ENCODE measurements at regions not wholly inside any gene's neighbourhood (a gene's known extent, or its start where the extent isn't known, plus 50 kb on each side); places are given as distances from the start of the nearest gene placed in this dataset.
A peak's percentile ranks its signal among the peaks of the same experiment; 100 is the strongest.
"Not testable (repeated sequence)": the region's sequence is repeated elsewhere in the genome, so short reads cannot be mapped to it uniquely, and the experiment has no call there.

DNA sequence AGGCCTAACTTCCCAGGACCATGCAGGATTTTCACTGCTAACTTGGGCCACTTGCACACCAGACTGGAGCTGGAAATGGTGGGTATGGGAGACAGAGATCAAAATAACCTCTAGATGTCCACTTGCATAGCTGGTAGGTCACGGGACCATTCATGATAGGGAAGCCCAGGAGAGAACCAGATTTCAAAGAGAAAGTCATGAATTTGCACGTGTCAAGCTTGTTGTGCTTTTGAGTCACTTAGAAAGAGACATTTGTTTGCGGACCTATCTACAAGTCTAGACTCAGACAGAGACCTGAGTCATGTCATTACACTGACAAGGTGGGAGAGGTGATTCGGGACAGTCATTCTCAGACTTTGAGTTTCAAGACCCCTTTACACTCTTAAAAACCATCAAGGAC is 704.1 kb downstream of the DTWD2 start:
- 71 to 86% methylated on average over 4 of the region's 4 CpGs for WGBS, 2 donors
- H3K9me3 ChIP-seq (ENCODE audit: control insufficient read depth, low read length); H3K36me3 ChIP-seq (ENCODE audit: control insufficient read depth in 1 of 2, insufficient read depth in 2 of 2, low read length in 1 of 2); H3K27me3 ChIP-seq (ENCODE audit: control insufficient read depth in 1 of 2, insufficient read depth in 2 of 2, low read length in 1 of 2); H3K4me1 ChIP-seq (ENCODE audit: control insufficient read depth in 1 of 2, insufficient read depth in 2 of 2, low read length in 2 of 2); intact Hi-C loops (cut with DNase I); ATAC-seq (ENCODE audit: low FRiP score); H3K4me3 ChIP-seq (ENCODE audit: low read length in 2 of 2); H3K27ac ChIP-seq (ENCODE audit: low read depth in 1 of 2, low read length in 2 of 2); DNase-seq: not testable (repeated sequence)

DNA sequence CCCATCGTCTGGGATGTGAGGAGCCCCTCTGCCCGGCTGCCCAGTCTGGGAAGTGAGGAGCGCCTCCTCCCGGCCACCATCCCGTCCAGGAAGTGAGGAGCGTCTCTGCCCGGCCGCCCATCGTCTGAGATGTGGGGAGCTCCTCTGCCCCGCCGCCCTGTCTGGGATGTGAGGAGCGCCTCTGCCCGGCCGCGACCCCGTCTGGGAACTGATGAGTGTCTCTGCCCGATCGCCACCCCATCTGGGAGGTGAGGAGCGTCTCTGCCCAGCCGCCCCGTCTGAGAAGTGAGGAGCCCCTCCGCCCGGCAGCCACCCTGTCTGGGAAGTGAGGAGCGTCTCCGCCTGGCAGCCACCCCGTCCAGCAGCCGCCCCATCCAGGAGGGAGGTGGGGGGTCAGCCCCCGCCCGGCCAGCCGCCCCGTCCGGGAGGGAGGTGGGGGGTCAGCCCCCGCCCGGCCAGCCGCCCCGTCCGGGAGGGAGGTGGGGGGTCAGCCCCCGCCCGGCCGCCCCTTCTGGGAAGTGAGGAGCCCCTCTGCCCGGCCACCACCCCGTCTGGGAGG is 705.8 kb downstream of the DTWD2 start:
- H3K9me3 ChIP-seq (ENCODE audit: control insufficient read depth, low read length); ATAC-seq (ENCODE audit: low FRiP score); H3K27ac ChIP-seq (ENCODE audit: low read depth in 1 of 2, low read length in 2 of 2); H3K36me3 ChIP-seq (ENCODE audit: control insufficient read depth in 1 of 2, insufficient read depth in 2 of 2, low read length in 1 of 2); intact Hi-C loops (cut with DNase I); H3K27me3 ChIP-seq (ENCODE audit: control insufficient read depth in 1 of 2, insufficient read depth in 2 of 2, low read length in 1 of 2); H3K4me1 ChIP-seq (ENCODE audit: control insufficient read depth in 1 of 2, insufficient read depth in 2 of 2, low read length in 2 of 2); H3K4me3 ChIP-seq (ENCODE audit: low read length in 2 of 2): not testable (repeated sequence)
- 94 to 96% methylated on average over 23 to 42 of the region's 42 CpGs for WGBS, 2 donors
- DNase-seq = peak in 1 of 2 donors; percentile 70

DNA sequence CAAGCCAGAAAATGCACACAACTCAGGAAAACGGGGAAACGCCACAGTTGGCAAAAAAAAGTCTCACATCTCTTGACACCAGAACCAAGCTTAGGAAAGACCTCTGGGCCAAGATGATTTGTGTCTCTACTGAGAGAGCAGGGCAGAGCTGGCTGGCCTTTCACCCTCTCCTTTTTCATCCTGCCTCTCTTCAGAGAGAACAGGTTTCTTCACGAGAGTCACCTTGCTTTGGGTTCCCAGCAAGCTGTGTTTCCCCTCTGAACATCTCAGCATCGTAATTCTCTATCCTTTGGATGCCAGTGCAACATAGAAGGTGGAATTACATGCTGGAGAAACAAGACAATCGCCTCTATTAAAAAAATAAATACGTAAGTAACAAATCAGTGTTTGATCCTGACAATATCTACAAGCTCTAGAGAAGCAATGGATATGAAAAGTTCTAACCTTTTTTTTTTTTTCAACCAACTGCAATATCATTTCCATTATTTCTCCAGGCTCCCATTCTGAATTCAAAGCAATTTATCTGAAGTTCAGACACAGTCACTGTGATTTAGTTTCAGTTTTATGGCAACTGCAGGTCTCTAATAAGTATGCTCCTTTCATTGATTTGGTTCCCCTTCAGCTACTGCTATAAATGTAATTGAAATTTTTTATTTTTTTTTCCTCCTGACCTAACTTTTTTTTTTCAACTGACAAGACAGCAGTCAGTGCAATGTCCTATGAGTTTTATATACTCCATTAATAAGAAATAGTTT is 708.6 kb downstream of the DTWD2 start:
- no peak for DNase-seq
- Histone ChIP-seq H3K27ac (ENCODE audit: low read depth in 1 of 2, low read length in 2 of 2) (no peak overlapping the region), H3K9me3 (ENCODE audit: control insufficient read depth, low read length) (no peaks in the 10 kb centered on the region), H3K4me1 (ENCODE audit: control insufficient read depth in 1 of 2, insufficient read depth in 2 of 2, low read length in 2 of 2) (no peaks in the 10 kb centered on the region), H3K4me3 (ENCODE audit: low read length in 2 of 2) (no peak overlapping the region), H3K27me3 (ENCODE audit: control insufficient read depth in 1 of 2, insufficient read depth in 2 of 2, low read length in 1 of 2) (peaks cover 0 to 2% of the 10 kb centered on the region in 2 donors), H3K36me3 (ENCODE audit: control insufficient read depth in 1 of 2, insufficient read depth in 2 of 2, low read length in 1 of 2) (no peaks in the 10 kb centered on the region)
- ATAC-seq (ENCODE audit: low FRiP score) = no peak
- intact Hi-C loops (cut with DNase I) = no loop called here
- WGBS, 2 donors = 56 to 65% methylated on average over 6 of the region's 6 CpGs

DNA sequence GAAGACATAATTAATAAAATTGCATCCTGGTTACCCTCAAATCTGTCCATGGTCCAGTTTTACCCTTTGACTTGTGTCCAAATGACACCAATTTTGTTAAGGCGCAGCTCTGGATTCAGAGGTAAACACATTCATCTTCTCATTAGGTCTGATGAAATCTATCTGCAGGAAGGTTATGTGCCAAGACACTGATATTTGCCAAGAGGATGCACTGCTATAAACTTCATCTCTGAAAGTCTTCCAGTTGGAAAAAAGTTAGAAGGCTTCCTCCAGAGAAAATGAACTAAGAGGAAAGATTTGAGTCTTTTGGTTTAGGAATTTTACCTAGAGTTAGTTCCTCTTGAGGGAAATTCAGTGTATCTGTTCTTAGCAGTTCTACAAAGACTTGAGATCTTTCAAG is 717.8 kb downstream of the DTWD2 start:
- no peak overlapping the region for H3K4me3 ChIP-seq (ENCODE audit: low read length in 2 of 2)
- no peaks in the 10 kb centered on the region for H3K36me3 ChIP-seq (ENCODE audit: control insufficient read depth in 1 of 2, insufficient read depth in 2 of 2, low read length in 1 of 2)
- intact Hi-C loops (cut with DNase I) = no loop called here
- H3K4me1 ChIP-seq (ENCODE audit: control insufficient read depth in 1 of 2, insufficient read depth in 2 of 2, low read length in 2 of 2) = no peaks in the 10 kb centered on the region
- ATAC-seq (ENCODE audit: low FRiP score) (no peak), DNase-seq (no peak)
- WGBS, 2 donors = 94 to 96% methylated on average over 1 of the region's 1 CpG
- H3K27ac ChIP-seq (ENCODE audit: low read depth in 1 of 2, low read length in 2 of 2) = no peak overlapping the region
- H3K9me3 ChIP-seq (ENCODE audit: control insufficient read depth, low read length) = no peaks in the 10 kb centered on the region
- H3K27me3 ChIP-seq (ENCODE audit: control insufficient read depth in 1 of 2, insufficient read depth in 2 of 2, low read length in 1 of 2) = no peaks in the 10 kb centered on the region

DNA sequence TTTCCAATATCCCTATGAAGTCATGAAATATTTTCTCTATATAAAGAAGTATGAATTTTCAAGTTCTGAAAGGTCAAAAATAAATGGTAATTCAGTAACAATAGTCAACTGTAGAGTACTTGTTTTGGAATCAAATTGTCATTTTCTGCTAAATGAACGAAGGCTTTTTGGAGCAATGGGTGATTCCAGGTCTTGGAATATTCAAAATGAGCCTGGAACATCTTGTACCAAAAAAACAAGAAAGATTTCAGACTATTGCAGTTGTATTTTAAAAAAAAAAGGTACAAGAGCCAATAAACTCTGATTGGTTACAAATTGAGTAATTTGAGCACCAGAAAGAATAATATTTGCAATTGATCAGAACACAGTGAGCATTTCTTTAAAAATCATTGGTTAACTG is 730.1 kb downstream of the DTWD2 start:
- no peaks in the 10 kb centered on the region for H3K9me3 ChIP-seq (ENCODE audit: control insufficient read depth, low read length)
- no peak overlapping the region for H3K4me3 ChIP-seq (ENCODE audit: low read length in 2 of 2)
- H3K4me1 ChIP-seq (ENCODE audit: control insufficient read depth in 1 of 2, insufficient read depth in 2 of 2, low read length in 2 of 2) = no peaks in the 10 kb centered on the region
- whole genome bisulfite sequencing, 2 donors = 25 to 73% methylated on average over 1 of the region's 1 CpG
- no peaks in the 10 kb centered on the region for H3K27me3 ChIP-seq (ENCODE audit: control insufficient read depth in 1 of 2, insufficient read depth in 2 of 2, low read length in 1 of 2)
- H3K27ac ChIP-seq (ENCODE audit: low read depth in 1 of 2, low read length in 2 of 2) = no peak overlapping the region
- H3K36me3 ChIP-seq (ENCODE audit: control insufficient read depth in 1 of 2, insufficient read depth in 2 of 2, low read length in 1 of 2) = no peaks in the 10 kb centered on the region
- ATAC-seq (ENCODE audit: low FRiP score) (no peak), DNase-seq (no peak)
- intact Hi-C loops (cut with DNase I) = no loop called here

- H3K4me3 ChIP-seq (ENCODE audit: low read length in 2 of 2) = no peak overlapping the region
- no peaks in the 10 kb centered on the region for H3K27me3 ChIP-seq (ENCODE audit: control insufficient read depth in 1 of 2, insufficient read depth in 2 of 2, low read length in 1 of 2)
- DNase-seq = no peak
- no peaks in the 10 kb centered on the region for H3K36me3 ChIP-seq (ENCODE audit: control insufficient read depth in 1 of 2, insufficient read depth in 2 of 2, low read length in 1 of 2)
- no peaks in the 10 kb centered on the region for H3K4me1 ChIP-seq (ENCODE audit: control insufficient read depth in 1 of 2, insufficient read depth in 2 of 2, low read length in 2 of 2)
- no peak for ATAC-seq (ENCODE audit: low FRiP score)
- H3K9me3 ChIP-seq (ENCODE audit: control insufficient read depth, low read length) = no peaks in the 10 kb centered on the region
- intact Hi-C loops (cut with DNase I) = no loop called here
- H3K27ac ChIP-seq (ENCODE audit: low read depth in 1 of 2, low read length in 2 of 2) = no peak overlapping the region
Measured at GRCh38 chr5:118257066-118257465, 731.3 kb downstream of the DTWD2 start.

- Histone ChIP-seq H3K27me3 (ENCODE audit: control insufficient read depth in 1 of 2, insufficient read depth in 2 of 2, low read length in 1 of 2) (no peaks in the 10 kb centered on the region), H3K9me3 (ENCODE audit: control insufficient read depth, low read length) (no peaks in the 10 kb centered on the region), H3K36me3 (ENCODE audit: control insufficient read depth in 1 of 2, insufficient read depth in 2 of 2, low read length in 1 of 2) (no peaks in the 10 kb centered on the region), H3K27ac (ENCODE audit: low read depth in 1 of 2, low read length in 2 of 2) (no peak overlapping the region), H3K4me3 (ENCODE audit: low read length in 2 of 2) (no peak overlapping the region), H3K4me1 (ENCODE audit: control insufficient read depth in 1 of 2, insufficient read depth in 2 of 2, low read length in 2 of 2) (no peaks in the 10 kb centered on the region)
- ATAC-seq (ENCODE audit: low FRiP score) (no peak), DNase-seq (no peak)
- intact Hi-C loops (cut with DNase I) = no loop called here
- 6 to 8% methylated on average over 2 of the region's 2 CpGs for WGBS, 2 donors
Measured at GRCh38 chr5:118253225-118254061, 734.9 kb downstream of the DTWD2 start.

DNA sequence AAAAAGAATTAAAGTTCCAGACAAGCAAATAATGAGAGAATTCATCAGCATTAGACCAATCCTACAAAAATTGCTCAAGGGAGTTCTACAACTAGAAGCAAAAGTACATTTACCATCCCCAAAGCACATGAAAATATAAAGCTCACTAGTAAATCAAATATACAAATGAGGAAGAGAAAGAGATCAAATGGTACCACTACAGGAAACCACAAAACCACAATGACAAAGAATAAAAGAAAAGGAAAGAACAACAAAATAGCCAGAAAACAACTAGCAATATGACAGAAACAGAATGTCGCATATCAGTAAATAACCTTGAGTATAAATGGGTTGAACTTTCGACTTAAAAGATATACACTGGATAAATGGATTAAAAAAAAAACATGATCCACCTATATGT is 739.0 kb downstream of the DTWD2 start:
- Histone ChIP-seq H3K36me3 (ENCODE audit: control insufficient read depth in 1 of 2, insufficient read depth in 2 of 2, low read length in 1 of 2) (no peaks in the 10 kb centered on the region), H3K27ac (ENCODE audit: low read depth in 1 of 2, low read length in 2 of 2) (no peak overlapping the region), H3K4me1 (ENCODE audit: control insufficient read depth in 1 of 2, insufficient read depth in 2 of 2, low read length in 2 of 2) (no peaks in the 10 kb centered on the region), H3K4me3 (ENCODE audit: low read length in 2 of 2) (no peak overlapping the region), H3K9me3 (ENCODE audit: control insufficient read depth, low read length) (no peaks in the 10 kb centered on the region), H3K27me3 (ENCODE audit: control insufficient read depth in 1 of 2, insufficient read depth in 2 of 2, low read length in 1 of 2) (no peaks in the 10 kb centered on the region)
- intact Hi-C loops (cut with DNase I) = no loop called here
- no peak for ATAC-seq (ENCODE audit: low FRiP score)
- DNase-seq = no peak
- 91 to 93% methylated on average over 2 of the region's 2 CpGs for WGBS, 2 donors

GRCh38 chr5:118247458-118247857 is 740.9 kb downstream of the DTWD2 start:
- Histone ChIP-seq H3K4me1 (ENCODE audit: control insufficient read depth in 1 of 2, insufficient read depth in 2 of 2, low read length in 2 of 2) (no peaks in the 10 kb centered on the region), H3K36me3 (ENCODE audit: control insufficient read depth in 1 of 2, insufficient read depth in 2 of 2, low read length in 1 of 2) (no peaks in the 10 kb centered on the region), H3K27ac (ENCODE audit: low read depth in 1 of 2, low read length in 2 of 2) (no peak overlapping the region), H3K27me3 (ENCODE audit: control insufficient read depth in 1 of 2, insufficient read depth in 2 of 2, low read length in 1 of 2) (no peaks in the 10 kb centered on the region), H3K9me3 (ENCODE audit: control insufficient read depth, low read length) (no peaks in the 10 kb centered on the region), H3K4me3 (ENCODE audit: low read length in 2 of 2) (no peak overlapping the region)
- 95 to 97% methylated on average over 4 of the region's 4 CpGs for WGBS, 2 donors
- ATAC-seq (ENCODE audit: low FRiP score) (peak; percentile 11), DNase-seq (no peak)
- intact Hi-C loops (cut with DNase I) = no loop called here

Data from aorta (tissue), 5 donors.